Central memory CD4-positive, alpha-beta T cell (primary cell): ENCODE measurements at regions not wholly inside any gene's neighbourhood (a gene's known extent, or its start where the extent isn't known, plus 50 kb on each side); places are given as distances from the start of the nearest gene placed in this dataset.
"Not testable (repeated sequence)": the region's sequence is repeated elsewhere in the genome, so short reads cannot be mapped to it uniquely, and the experiment has no call there.

Experiments used
- DNase-seq: peaks from one replicate; pipeline ENCODE4 v3.0.0; 2022

DNA sequence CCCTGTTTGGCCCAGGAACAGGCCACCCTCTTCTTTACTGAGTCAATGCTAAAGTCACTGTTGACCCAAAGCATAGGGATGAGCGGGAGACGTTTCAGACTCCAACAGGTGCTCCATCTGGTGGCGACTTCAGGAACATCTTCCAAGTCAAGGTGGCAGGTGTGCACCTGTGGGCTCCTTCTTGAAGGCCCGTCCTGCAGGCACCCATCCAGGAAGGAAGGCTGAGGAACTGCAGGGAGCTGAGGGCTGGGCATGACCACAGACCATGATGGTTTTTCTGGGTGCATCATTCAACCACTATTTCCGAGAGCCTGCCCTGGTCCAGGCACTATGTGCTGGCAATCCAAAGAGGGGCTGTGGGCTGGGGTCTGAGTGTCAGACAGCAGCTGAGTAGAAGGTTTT, 142.8 kb downstream of the NDUFA10 start:
- peak; percentile 34 for DNase-seq

DNA sequence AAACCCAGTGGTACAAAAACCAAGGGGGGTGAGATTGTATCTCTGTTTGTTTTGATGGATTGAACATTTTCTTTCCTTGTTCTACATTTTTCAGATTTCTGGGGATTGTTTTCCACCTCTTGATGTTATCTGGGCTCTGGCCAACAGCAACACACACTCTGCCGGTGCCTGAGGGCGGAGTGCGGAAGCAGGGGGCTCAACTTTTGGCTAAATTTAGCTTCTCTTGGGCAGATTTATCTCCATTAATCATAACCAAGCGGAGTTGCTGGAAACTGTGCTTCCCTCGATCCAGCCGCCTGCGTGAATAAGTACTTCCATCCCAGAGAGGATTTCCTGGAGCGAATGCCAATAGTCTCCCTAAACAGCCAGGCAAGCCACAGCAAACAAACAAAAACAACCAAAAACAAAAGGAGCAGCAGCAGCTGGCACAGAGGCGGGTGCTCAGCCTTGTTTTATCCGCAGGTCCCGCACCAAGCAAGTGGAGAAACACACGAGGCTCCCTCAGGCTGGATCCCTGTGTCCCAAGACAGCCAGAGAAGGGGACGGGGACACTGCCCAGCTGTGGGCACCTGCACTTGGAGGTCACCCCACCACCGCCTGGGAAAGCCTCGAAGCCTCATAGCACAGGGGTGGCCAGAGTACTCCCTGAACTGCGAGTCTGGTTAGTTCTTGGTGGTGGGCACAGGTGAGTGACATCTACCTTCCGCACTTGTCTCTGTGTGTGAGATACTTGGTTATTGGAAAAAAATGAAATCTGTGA, 143.4 kb downstream of the NDUFA10 start:
- DNase-seq: no peak

GRCh38 chr2:239881031-239881471, 144.1 kb downstream of the NDUFA10 start:
- DNase-seq: no peak

GRCh38 chr2:239880396-239880795, 144.7 kb downstream of the NDUFA10 start:
- no peak for DNase-seq

DNA sequence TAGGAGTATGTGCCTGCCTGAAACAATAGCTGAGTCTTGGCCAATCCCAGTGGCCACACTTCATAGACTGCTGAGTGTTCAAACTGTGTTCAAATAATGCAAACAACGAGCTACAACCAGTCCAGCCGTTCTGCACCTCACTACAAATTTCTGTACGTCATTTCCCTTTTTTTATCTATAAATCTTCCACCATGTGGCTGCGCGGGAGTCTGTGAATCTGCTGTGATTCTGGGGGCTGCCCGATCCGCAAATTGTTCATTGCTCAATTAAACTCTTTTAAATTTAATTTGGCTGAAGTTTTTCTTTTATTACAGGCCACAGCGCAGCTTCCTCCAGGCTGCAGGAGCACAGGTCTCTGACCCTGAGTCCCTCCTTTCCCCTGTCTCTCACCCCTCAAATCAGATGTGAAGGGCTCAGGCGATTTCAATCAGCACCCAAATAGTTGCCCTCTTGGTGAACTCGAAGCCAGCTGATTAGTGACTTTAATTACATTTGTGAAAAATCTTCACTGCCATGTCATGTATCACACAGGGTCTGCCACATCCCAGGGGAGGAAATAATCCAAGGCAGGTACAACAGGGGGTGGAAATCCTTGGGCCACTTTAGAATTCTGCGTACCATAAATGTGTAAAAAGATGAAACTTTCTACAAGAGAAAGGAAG, 145.6 kb downstream of the NDUFA10 start:
- DNase-seq: no peak

GRCh38 chr2:239878686-239879085, 146.5 kb downstream of the NDUFA10 start:
- no peak for DNase-seq

DNA sequence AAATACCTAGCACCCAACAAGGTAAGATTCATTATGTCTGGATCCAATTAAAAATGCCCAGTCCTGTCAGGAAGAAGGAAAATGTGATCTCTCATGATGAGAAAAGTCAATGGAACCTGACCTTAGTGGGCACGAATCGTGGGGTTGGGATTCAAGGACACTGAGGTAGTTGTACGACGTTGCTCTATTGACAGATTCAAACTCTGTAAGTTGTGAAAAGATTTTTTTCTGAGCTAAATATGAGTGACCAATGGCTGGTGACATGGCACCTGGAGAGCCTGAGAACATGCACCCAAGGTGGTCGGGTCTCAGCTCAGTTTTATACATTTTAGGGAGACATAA, 148.2 kb downstream of the NDUFA10 start:
- DNase-seq: no peak

GRCh38 chr2:239876271-239876947, 148.7 kb downstream of the NDUFA10 start:
- no peak for DNase-seq

GRCh38 chr2:239874636-239875356, 150.3 kb downstream of the NDUFA10 start:
- DNase-seq: no peak

GRCh38 chr2:239873656-239874635, 151.2 kb downstream of the NDUFA10 start:
- DNase-seq: no peak

DNA sequence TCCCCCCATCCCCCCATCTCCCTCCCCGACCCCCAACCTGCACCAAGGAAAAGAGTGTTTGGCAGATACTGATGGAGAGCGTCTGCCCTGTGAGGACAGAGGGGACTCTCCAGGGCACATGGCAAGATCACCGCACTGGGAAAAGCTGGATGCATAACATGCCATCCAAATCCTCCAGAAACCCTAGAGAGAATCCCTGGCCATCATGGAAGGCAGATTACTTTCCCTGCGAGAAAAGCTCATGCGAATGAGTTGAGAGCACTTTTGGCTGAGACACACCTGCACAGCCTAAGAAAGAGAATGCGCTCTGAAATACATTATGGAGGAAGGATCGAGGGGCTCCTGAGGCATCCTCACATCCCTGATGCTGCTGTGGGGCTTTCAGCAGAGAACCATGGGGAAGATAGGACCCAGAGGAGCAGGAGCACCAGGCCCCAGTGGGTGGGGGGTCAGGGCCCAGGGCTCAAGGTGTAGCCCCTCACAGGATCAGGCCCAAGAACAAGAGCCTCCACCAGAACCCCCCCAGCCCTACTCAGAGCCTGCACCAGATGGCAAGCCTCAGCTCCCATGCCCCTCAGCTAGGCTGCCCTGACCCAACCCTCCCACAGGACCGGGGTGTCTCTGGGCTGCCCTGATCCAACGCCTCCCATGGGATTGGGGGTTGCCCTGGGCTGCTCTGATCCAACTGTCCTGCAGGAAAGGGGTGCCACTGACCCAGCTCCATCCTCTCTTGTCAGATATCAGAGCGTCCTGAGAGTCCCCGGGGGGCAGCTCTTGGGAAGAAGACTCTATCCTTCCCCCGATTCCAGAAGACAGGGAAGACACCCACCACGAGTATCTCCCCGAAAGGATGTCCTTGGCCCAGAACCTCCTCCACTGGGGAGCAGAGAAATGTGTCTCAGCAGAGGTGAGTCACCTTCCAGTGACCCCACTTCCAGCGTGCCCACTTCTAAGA, 153.4 kb downstream of the NDUFA10 start:
- DNase-seq: no peak

GRCh38 chr2:239870863-239871262, 154.3 kb downstream of the NDUFA10 start:
- DNase-seq: no peak

DNA sequence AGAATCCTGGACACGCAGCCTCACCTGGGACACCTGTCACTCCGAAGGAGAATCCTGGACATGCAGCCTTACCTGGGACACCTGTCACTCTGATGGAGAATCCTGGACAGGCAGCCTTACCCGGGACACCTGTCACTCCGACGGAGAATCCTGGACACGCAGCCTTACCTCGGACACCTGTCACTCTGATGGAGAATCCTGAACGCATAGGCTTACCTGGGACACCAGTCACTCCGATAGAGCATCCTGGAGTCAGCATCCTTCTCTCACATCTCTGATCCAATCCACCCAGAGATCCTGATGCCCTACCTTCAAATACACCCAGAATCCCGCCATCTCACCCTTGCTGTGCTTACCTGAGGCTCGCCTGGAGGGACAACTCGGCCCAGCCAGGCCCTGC, 154.9 kb downstream of the NDUFA10 start:
- no peak for DNase-seq

GRCh38 chr2:239869272-239870155, 155.6 kb downstream of the NDUFA10 start:
- DNase-seq: no peak

DNA sequence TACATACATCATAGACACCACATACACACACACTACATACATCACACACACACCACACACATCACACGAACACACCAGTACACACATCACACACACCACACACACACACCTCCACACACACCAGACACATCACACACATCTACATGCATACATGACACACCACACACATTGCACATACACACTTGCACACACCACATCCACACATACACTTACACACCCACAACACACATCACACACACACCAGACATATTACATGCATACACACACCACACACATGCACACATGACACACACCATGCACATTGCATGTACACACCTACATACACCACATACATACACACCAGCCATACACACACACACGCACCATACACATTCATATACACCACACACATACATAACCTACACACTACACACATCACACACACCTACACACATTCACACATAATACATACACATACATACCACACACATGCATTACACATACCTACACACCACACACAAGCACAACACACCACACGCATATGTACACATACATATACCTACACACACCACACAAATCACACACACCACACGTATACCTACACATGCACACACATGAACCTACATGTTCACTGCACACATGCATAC, 156.5 kb downstream of the NDUFA10 start:
- no peak for DNase-seq

DNA sequence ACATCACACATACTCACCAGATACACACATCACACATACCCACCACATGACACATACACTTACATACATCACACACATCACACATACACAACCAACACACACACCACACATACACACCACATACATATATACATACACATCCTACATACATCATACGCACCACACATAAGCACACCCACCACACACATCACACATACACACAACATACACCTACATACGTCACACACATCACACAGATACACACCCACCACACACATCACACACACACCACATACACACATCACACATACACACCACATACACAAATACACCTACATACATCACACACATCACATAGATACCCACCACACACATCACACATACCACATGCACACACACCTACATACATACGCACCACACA, 158.4 kb downstream of the NDUFA10 start:
- no peak for DNase-seq

DNA sequence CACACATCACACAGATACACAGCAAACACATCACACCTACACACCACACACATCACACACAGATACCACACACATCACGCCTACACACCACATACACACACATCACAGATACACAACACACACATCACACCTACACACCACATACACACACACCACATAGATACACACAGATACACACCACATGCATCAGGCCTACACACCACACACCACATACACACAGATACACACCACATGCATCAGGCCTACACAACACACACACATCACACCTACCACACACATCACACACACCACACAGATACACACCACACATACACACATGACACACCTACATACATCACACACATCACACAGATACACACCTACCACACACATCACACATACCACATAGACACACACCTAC, 158.8 kb downstream of the NDUFA10 start:
- no peak for DNase-seq

DNA sequence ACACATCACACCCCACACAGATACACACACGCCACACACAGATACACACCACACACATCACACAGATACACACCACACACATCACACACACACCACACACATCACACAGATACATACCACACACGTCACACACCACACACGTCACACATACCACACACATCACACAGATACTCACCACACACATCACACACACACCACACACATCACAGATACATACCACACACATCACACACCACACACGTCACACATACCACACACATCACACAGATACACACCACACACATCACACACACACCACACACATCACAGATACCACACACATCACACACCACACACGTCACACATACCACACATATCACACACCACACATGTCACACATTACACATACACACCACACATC, 159.3 kb downstream of the NDUFA10 start:
- not testable (repeated sequence) for DNase-seq

DNA sequence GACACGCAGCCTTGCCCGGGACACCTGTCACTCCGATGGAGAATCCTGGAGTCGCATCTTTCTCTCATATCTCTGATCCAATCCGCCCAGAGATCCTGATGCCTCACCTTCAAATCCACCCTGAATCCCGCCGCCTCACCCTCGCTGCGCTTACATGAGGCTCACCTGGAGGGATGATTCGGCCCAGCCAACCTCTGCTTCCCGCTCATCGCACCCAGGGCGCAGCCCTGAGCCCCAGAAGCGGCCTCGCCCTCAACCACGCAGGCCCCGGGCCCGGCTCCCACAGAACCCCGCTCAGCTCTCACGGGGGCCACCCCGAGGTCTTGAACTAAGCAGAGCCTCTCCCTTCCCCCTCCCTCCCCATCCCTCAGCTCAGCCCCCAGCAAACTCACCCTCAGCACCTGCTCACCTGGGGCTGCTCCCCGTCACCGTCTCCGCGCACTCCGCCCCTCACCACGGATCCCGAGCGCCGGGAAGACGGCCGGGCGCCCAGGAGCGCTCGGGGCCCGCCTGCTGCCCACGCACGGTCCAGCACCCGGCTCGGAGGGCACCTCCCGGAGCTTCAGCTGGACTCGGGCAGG, 160.0 kb downstream of the NDUFA10 start:
- DNase-seq: no peak
